Endodermal cell (in vitro differentiated cells): ENCODE measurements at regions not wholly inside any gene's neighbourhood (a gene's known extent, or its start where the extent isn't known, plus 50 kb on each side); places are given as distances from the start of the nearest gene placed in this dataset.

Experiments
- DNase-seq: peaks from one replicate; pipeline ENCODE4 v3.0.0-alpha.2; 2017
- H3K27ac ChIP-seq: 2 replicates; pipeline ENCODE4 v1.5.1; 2013; ENCODE audit warnings: mild to moderate bottlenecking, low read depth, low read length, moderate library complexity
- H3K27me3 ChIP-seq: 2 replicates; pipeline ENCODE4 v1.6.1; 2013; ENCODE audit warnings: mild to moderate bottlenecking, low read length, moderate library complexity; ENCODE audit not compliant: insufficient read depth, control insufficient read depth, poor library complexity, severe bottlenecking
- H3K36me3 ChIP-seq: 2 replicates; pipeline ENCODE4 v1.7.0; 2013; ENCODE audit warnings: mild to moderate bottlenecking, low read length, moderate library complexity; ENCODE audit not compliant: control insufficient read depth, insufficient read depth
- H3K4me1 ChIP-seq: one replicate; pipeline ENCODE4 v1.7.0; 2013; ENCODE audit warnings: low read length; ENCODE audit not compliant: control insufficient read depth, insufficient read depth
- H3K4me3 ChIP-seq: 2 replicates; pipeline ENCODE4 v1.5.1; 2013; ENCODE audit warnings: mild to moderate bottlenecking, low read length, moderate library complexity
- H3K9ac ChIP-seq: 2 replicates; pipeline ENCODE4 v1.6.1; 2013; ENCODE audit warnings: mild to moderate bottlenecking, low read length, moderate library complexity; ENCODE audit not compliant: poor library complexity, severe bottlenecking; ENCODE audit errors: extremely low read depth
- H3K9me3 ChIP-seq: 2 replicates; pipeline ENCODE4 v1.6.1; 2013; ENCODE audit warnings: mild to moderate bottlenecking, low read length, moderate library complexity; ENCODE audit not compliant: control insufficient read depth
- H3K27ac Mint-ChIP-seq: 2 replicates; pipeline ENCODE4 v1.8.0; 2020; ENCODE audit warnings: mixed read lengths
- H3K27me3 Mint-ChIP-seq: 2 replicates; pipeline ENCODE4 v1.8.0; 2021; ENCODE audit warnings: mild to moderate bottlenecking, mixed read lengths; ENCODE audit not compliant: insufficient read depth
- H3K36me3 Mint-ChIP-seq: 2 replicates; pipeline ENCODE4 v1.8.0; 2020; ENCODE audit warnings: low read depth, mixed read lengths
- H3K4me1 Mint-ChIP-seq: 2 replicates; pipeline ENCODE4 v1.8.0; 2020; ENCODE audit warnings: mixed read lengths
- H3K4me3 Mint-ChIP-seq: 2 replicates; pipeline ENCODE4 v1.8.0; 2020; ENCODE audit warnings: mild to moderate bottlenecking, moderate library complexity, mixed read lengths
- H3K9me3 Mint-ChIP-seq: 2 replicates; pipeline ENCODE4 v1.8.0; 2020; ENCODE audit warnings: mild to moderate bottlenecking, mixed read lengths
- WGBS, 2 experiments: methylation state at CpG; one replicate each; pipeline versions ENCODE4 v1.1.5 to v1.1.7; 2013; ENCODE audit warnings: missing lambda C conversion rate in 2 of 2, mixed read lengths in 1 of 2; ENCODE audit not compliant: insufficient coverage in 1 of 2, insufficient read length in 1 of 2; 5-methylcytosine and 5-hydroxymethylcytosine counted together
- TF ChIP-seq, protein P1 (sequence below): fragments of 200-600 bp; sonication (generic); conservative IDR thresholded peaks from 2 replicates; pipeline ENCODE4 v1.5.0; 2021; ENCODE audit warnings: antibody characterized with exemption, mild to moderate bottlenecking

- Mint-ChIP-seq H3K36me3 (no peaks in the 10 kb centered on the region), H3K27ac (no peak overlapping the region), H3K4me1 (no peaks in the 10 kb centered on the region), H3K27me3 (no peaks in the 10 kb centered on the region), H3K9me3 (peaks cover 3% of the 10 kb centered on the region), H3K4me3 (no peak overlapping the region)
- Histone ChIP-seq H3K4me3 (no peak overlapping the region), H3K9ac (no peak overlapping the region), H3K4me1 (no peaks in the 10 kb centered on the region), H3K9me3 (no peaks in the 10 kb centered on the region), H3K36me3 (no peaks in the 10 kb centered on the region), H3K27me3 (no peaks in the 10 kb centered on the region), H3K27ac (no peak overlapping the region)
- WGBS, 2 experiments, result 87% methylated on average over 4 of the region's 4 CpGs; no CpG with 5 or more reads in 1 of the 2 experiments
- TF ChIP-seq, protein P1, sequence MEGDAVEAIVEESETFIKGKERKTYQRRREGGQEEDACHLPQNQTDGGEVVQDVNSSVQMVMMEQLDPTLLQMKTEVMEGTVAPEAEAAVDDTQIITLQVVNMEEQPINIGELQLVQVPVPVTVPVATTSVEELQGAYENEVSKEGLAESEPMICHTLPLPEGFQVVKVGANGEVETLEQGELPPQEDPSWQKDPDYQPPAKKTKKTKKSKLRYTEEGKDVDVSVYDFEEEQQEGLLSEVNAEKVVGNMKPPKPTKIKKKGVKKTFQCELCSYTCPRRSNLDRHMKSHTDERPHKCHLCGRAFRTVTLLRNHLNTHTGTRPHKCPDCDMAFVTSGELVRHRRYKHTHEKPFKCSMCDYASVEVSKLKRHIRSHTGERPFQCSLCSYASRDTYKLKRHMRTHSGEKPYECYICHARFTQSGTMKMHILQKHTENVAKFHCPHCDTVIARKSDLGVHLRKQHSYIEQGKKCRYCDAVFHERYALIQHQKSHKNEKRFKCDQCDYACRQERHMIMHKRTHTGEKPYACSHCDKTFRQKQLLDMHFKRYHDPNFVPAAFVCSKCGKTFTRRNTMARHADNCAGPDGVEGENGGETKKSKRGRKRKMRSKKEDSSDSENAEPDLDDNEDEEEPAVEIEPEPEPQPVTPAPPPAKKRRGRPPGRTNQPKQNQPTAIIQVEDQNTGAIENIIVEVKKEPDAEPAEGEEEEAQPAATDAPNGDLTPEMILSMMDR, result no peak
- DNase-seq, result no peak
Observed at GRCh38 chr2:10185755-10186154, 63.2 kb downstream of the RRM2 start.

GRCh38 chr2:10186868-10187535 lies 64.5 kb downstream of the RRM2 start:
- H3K27ac ChIP-seq, result no peak overlapping the region
- no peaks in the 10 kb centered on the region for H3K36me3 ChIP-seq
- Mint-ChIP-seq H3K4me1 (no peaks in the 10 kb centered on the region), H3K9me3 (no peaks in the 10 kb centered on the region), H3K4me3 (no peak overlapping the region), H3K27ac (no peak overlapping the region), H3K36me3 (no peaks in the 10 kb centered on the region), H3K27me3 (no peaks in the 10 kb centered on the region)
- TF ChIP-seq, protein P1, result no peak
- no peaks in the 10 kb centered on the region for H3K9me3 ChIP-seq
- no peak overlapping the region for H3K4me3 ChIP-seq
- DNase-seq, result peak; percentile 45
- H3K4me1 ChIP-seq, result no peaks in the 10 kb centered on the region
- 89 to 92% methylated on average over 17 to 24 of the region's 24 CpGs for WGBS, 2 experiments
- H3K27me3 ChIP-seq, result no peaks in the 10 kb centered on the region
- no peak overlapping the region for H3K9ac ChIP-seq

GRCh38 chr2:10187661-10188060 lies 65.1 kb downstream of the RRM2 start:
- no peak for DNase-seq
- H3K4me3 ChIP-seq, result no peak overlapping the region
- no peaks in the 10 kb centered on the region for H3K27me3 Mint-ChIP-seq
- H3K27ac Mint-ChIP-seq, result no peak overlapping the region
- no peaks in the 10 kb centered on the region for H3K36me3 Mint-ChIP-seq
- no peak overlapping the region for H3K27ac ChIP-seq
- no peaks in the 10 kb centered on the region for H3K27me3 ChIP-seq
- no peaks in the 10 kb centered on the region for H3K9me3 ChIP-seq
- no peaks in the 10 kb centered on the region for H3K4me1 ChIP-seq
- no peaks in the 10 kb centered on the region for H3K36me3 ChIP-seq
- H3K4me3 Mint-ChIP-seq, result no peak overlapping the region
- TF ChIP-seq, protein P1, result no peak
- WGBS, 2 experiments, result 88 to 93% methylated on average over 13 to 14 of the region's 14 CpGs
- no peak overlapping the region for H3K9ac ChIP-seq
- no peaks in the 10 kb centered on the region for H3K4me1 Mint-ChIP-seq
- H3K9me3 Mint-ChIP-seq, result no peaks in the 10 kb centered on the region
